NCI-H187 (cell line): ENCODE measurements at regions not wholly inside any gene's neighbourhood (a gene's known extent, or its start where the extent isn't known, plus 50 kb on each side); places are given as distances from the start of the nearest gene placed in this dataset.
"Not testable (repeated sequence)": the region's sequence is repeated elsewhere in the genome, so short reads cannot be mapped to it uniquely, and the experiment has no call there.

Experiments
- DNase-seq, 2 experiments: peaks; one replicate each; lab custom pipeline; 2025; lab: John Stamatoyannopoulos, UW

GRCh38 chr2:49686291-49686690, 532.0 kb upstream of the FSHR start:
- DNase-seq, result no peak

- DNase-seq, result no peak
Measured at GRCh38 chr2:49677227-49677626, 522.9 kb upstream of the FSHR start.

GRCh38 chr2:49664827-49665226, 510.5 kb upstream of the FSHR start:
- DNase-seq, result no peak

GRCh38 chr2:49661809-49662208, 507.5 kb upstream of the FSHR start:
- no peak for DNase-seq

GRCh38 chr2:49656853-49657252, 502.5 kb upstream of the FSHR start:
- no peak for DNase-seq

- DNase-seq, result no peak
Measured at GRCh38 chr2:49643149-49643548, 488.8 kb upstream of the FSHR start.

- DNase-seq, result no peak
Measured at GRCh38 chr2:49640630-49641029, 486.3 kb upstream of the FSHR start.

GRCh38 chr2:49621016-49621415, 466.7 kb upstream of the FSHR start:
- no peak for DNase-seq

- no peak for DNase-seq
Measured at GRCh38 chr2:49619804-49620203, 465.5 kb upstream of the FSHR start.

GRCh38 chr2:49618491-49618890, 464.2 kb upstream of the FSHR start:
- no peak for DNase-seq

GRCh38 chr2:49616800-49617199, 462.5 kb upstream of the FSHR start:
- peak in 1 of 2 experiments; percentile 34 for DNase-seq

GRCh38 chr2:49611796-49612195, 457.5 kb upstream of the FSHR start:
- not testable (repeated sequence) for DNase-seq

- no peak for DNase-seq
Measured at GRCh38 chr2:49600524-49600923, 446.2 kb upstream of the FSHR start.

GRCh38 chr2:49598231-49598630, 443.9 kb upstream of the FSHR start:
- no peak for DNase-seq

- DNase-seq, result no peak
Measured at GRCh38 chr2:49585921-49586320, 431.6 kb upstream of the FSHR start.

- DNase-seq, result no peak
Measured at GRCh38 chr2:49582946-49583345, 428.6 kb upstream of the FSHR start.

GRCh38 chr2:49577041-49577440, 422.7 kb upstream of the FSHR start:
- no peak for DNase-seq

GRCh38 chr2:49569176-49569575, 414.9 kb upstream of the FSHR start:
- DNase-seq, result no peak

GRCh38 chr2:49567811-49568600, 413.7 kb upstream of the FSHR start:
- DNase-seq, result no peak

GRCh38 chr2:49567021-49567420, 412.7 kb upstream of the FSHR start:
- no peak for DNase-seq

- DNase-seq, result no peak
Measured at GRCh38 chr2:49553658-49554057, 399.3 kb upstream of the FSHR start.

GRCh38 chr2:49532702-49533101, 378.4 kb upstream of the FSHR start:
- DNase-seq, result no peak

- no peak for DNase-seq
Measured at GRCh38 chr2:49515996-49516782, 361.9 kb upstream of the FSHR start.
